ENCODE measurements at regions not wholly inside any gene's neighbourhood (a gene's known extent, or its start where the extent isn't known, plus 50 kb on each side); places are given as distances from the start of the nearest gene placed in this dataset.

DNA sequence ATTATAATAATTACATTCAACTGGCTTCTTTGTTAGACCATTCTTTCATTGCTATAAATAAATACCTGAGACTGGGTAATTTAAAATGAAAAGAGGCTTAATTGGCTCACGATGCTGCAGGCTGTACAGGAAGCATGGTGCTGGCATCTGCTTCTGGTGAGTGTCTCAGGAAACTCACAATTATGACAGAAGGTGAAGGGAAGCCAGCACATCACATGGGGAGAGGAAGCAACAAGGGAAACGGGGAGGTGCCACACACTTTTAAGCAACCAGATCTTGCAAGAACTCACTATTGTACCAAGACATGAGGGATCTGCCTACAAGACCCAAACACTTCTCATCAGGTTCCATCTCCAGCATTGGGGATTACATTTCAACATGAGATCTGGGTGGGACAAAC is 413.1 kb upstream of the ARRDC4 start:
- Histone ChIP-seq H2BK15ac (ENCODE audit: low read length) (no peak overlapping the region), H3K14ac (ENCODE audit: low read length) (no peak overlapping the region), H3K27me3 (ENCODE audit: control insufficient read depth in 3 of 3, insufficient read depth in 3 of 3, low read depth in 1 of 3, low read length in 3 of 3) (no peaks in the 10 kb centered on the region), H3K23ac (ENCODE audit: low read depth, low read length, poor library complexity) (no peak overlapping the region), H4K91ac (ENCODE audit: low read depth, low read length, poor library complexity) (no peak overlapping the region), H2BK5ac (ENCODE audit: low read length) (no peak overlapping the region), H4K8ac (ENCODE audit: low read depth, low read length) (no peak overlapping the region), H3K4ac (ENCODE audit: low read length) (no peak overlapping the region), H2AK5ac (ENCODE audit: low read depth, low read length) (no peak overlapping the region), H3K9me3 (replicated peaks in 1 of 2; ENCODE audit: control insufficient read depth in 2 of 2, insufficient read depth in 1 of 2, low read depth in 1 of 2, low read length in 2 of 2) (peaks cover 0 to 2% of the 10 kb centered on the region in 2 donors), H2BK120ac (ENCODE audit: low read depth, low read length) (no peak overlapping the region), H3K36me3 (replicated peaks in 1 of 2; ENCODE audit: control insufficient read depth in 2 of 2, insufficient read depth in 2 of 2, low read length in 2 of 2) (no peaks in the 10 kb centered on the region), H3K18ac (ENCODE audit: low read length) (no peak overlapping the region), H3K79me1 (ENCODE audit: low read depth, low read length) (no peaks in the 10 kb centered on the region), H3K4me1 (ENCODE audit: control insufficient read depth in 2 of 2, insufficient read depth in 1 of 2, low read depth in 1 of 2, low read length in 2 of 2) (no peaks in the 10 kb centered on the region), H3K4me2 (ENCODE audit: insufficient read depth, low read length, poor library complexity, severe bottlenecking) (no peak overlapping the region), H3K4me3 (ENCODE audit: low read length in 2 of 2) (no peak overlapping the region), H3K9ac (ENCODE audit: low read depth, low read length, poor library complexity) (no peak overlapping the region), H2AFZ (ENCODE audit: low read length) (no peak overlapping the region), H3K27ac (replicated peaks; ENCODE audit: low read length) (no peak overlapping the region), H2BK12ac (ENCODE audit: low read length) (no peak overlapping the region)
- no CpG with 5 or more reads among the region's 2 CpGs for WGBS, 2 donors (ENCODE audit: extremely low coverage in 2 of 2, insufficient read length in 2 of 2, insufficient replicate concordance in 1 of 2)
- DNase-seq (ENCODE audit: low spot score): no peak

DNA sequence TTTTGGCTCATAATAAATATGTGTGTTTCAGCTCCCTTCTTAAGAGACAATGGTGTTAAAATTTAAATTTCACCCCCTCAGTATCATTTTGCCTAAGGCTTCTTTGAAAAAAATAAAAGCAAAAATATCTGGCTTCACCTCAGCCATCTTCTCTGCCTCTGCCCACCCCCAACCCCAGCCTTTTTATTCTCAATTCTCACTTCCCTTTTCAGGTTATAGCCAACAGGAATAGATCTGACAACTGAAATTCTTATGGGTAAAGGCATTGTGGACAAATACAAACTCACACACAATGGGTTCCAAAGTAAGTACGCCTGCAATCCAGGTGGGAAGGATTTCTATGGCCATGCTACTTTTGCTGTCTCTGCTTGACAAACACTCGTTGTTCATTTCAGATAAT is 399.0 kb upstream of the ARRDC4 start:
- Histone ChIP-seq H3K9ac (ENCODE audit: low read depth, low read length, poor library complexity) (no peak overlapping the region), H4K91ac (ENCODE audit: low read depth, low read length, poor library complexity) (no peak overlapping the region), H2BK15ac (ENCODE audit: low read length) (no peak overlapping the region), H3K36me3 (replicated peaks in 1 of 2; ENCODE audit: control insufficient read depth in 2 of 2, insufficient read depth in 2 of 2, low read length in 2 of 2) (no peaks in the 10 kb centered on the region), H2BK12ac (ENCODE audit: low read length) (no peak overlapping the region), H3K27ac (replicated peaks; ENCODE audit: low read length) (no peak overlapping the region), H4K8ac (ENCODE audit: low read depth, low read length) (no peak overlapping the region), H2AFZ (ENCODE audit: low read length) (no peak overlapping the region), H3K79me1 (ENCODE audit: low read depth, low read length) (no peaks in the 10 kb centered on the region), H3K23ac (ENCODE audit: low read depth, low read length, poor library complexity) (no peak overlapping the region), H3K4me1 (ENCODE audit: control insufficient read depth in 2 of 2, insufficient read depth in 1 of 2, low read depth in 1 of 2, low read length in 2 of 2) (no peaks in the 10 kb centered on the region), H3K4me3 (ENCODE audit: low read length in 2 of 2) (no peak overlapping the region), H3K4ac (ENCODE audit: low read length) (no peak overlapping the region), H3K18ac (ENCODE audit: low read length) (no peak overlapping the region), H3K4me2 (ENCODE audit: insufficient read depth, low read length, poor library complexity, severe bottlenecking) (no peak overlapping the region), H2BK120ac (ENCODE audit: low read depth, low read length) (no peak overlapping the region), H3K14ac (ENCODE audit: low read length) (no peak overlapping the region), H2AK5ac (ENCODE audit: low read depth, low read length) (no peak overlapping the region), H2BK5ac (ENCODE audit: low read length) (no peak overlapping the region), H3K9me3 (replicated peaks in 1 of 2; ENCODE audit: control insufficient read depth in 2 of 2, insufficient read depth in 1 of 2, low read depth in 1 of 2, low read length in 2 of 2) (no peaks in the 10 kb centered on the region), H3K27me3 (ENCODE audit: control insufficient read depth in 3 of 3, insufficient read depth in 3 of 3, low read depth in 1 of 3, low read length in 3 of 3) (no peaks in the 10 kb centered on the region)
- no CpG with 5 or more reads among the region's 2 CpGs for WGBS, 2 donors (ENCODE audit: extremely low coverage in 2 of 2, insufficient read length in 2 of 2, insufficient replicate concordance in 1 of 2)
- DNase-seq (ENCODE audit: low spot score): no peak

DNA sequence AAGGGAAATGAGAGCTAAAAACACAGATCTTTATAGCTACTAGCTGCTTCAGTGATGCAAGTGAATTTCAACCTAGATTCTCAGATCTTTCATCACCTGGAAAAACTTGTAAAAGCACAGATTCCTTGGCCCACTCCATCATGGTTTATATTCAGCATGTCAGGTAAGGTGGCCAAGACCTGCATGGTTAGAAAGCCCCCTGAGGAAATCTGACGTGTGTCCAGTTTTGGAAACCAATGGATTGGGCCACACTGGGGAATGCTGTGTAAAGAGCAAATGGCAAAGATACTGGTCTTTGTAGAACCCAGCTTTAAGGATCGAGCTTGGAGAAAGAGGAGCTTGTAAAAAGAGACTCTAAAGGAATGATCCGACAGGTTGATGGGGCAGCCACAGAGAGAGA is 397.0 kb upstream of the ARRDC4 start:
- DNase-seq (ENCODE audit: low spot score): no peak
- Histone ChIP-seq H3K27me3 (ENCODE audit: control insufficient read depth in 3 of 3, insufficient read depth in 3 of 3, low read depth in 1 of 3, low read length in 3 of 3) (no peaks in the 10 kb centered on the region), H3K9me3 (replicated peaks in 1 of 2; ENCODE audit: control insufficient read depth in 2 of 2, insufficient read depth in 1 of 2, low read depth in 1 of 2, low read length in 2 of 2) (no peaks in the 10 kb centered on the region), H2AK5ac (ENCODE audit: low read depth, low read length) (no peak overlapping the region), H2BK12ac (ENCODE audit: low read length) (no peak overlapping the region), H3K4me3 (ENCODE audit: low read length in 2 of 2) (no peak overlapping the region), H4K8ac (ENCODE audit: low read depth, low read length) (no peak overlapping the region), H2BK120ac (ENCODE audit: low read depth, low read length) (no peak overlapping the region), H3K27ac (replicated peaks; ENCODE audit: low read length) (no peak overlapping the region), H3K9ac (ENCODE audit: low read depth, low read length, poor library complexity) (no peak overlapping the region), H3K18ac (ENCODE audit: low read length) (no peak overlapping the region), H3K23ac (ENCODE audit: low read depth, low read length, poor library complexity) (no peak overlapping the region), H3K4me1 (ENCODE audit: control insufficient read depth in 2 of 2, insufficient read depth in 1 of 2, low read depth in 1 of 2, low read length in 2 of 2) (no peaks in the 10 kb centered on the region), H3K36me3 (replicated peaks in 1 of 2; ENCODE audit: control insufficient read depth in 2 of 2, insufficient read depth in 2 of 2, low read length in 2 of 2) (no peaks in the 10 kb centered on the region), H3K4me2 (ENCODE audit: insufficient read depth, low read length, poor library complexity, severe bottlenecking) (no peak overlapping the region), H3K14ac (ENCODE audit: low read length) (no peak overlapping the region), H4K91ac (ENCODE audit: low read depth, low read length, poor library complexity) (no peak overlapping the region), H2AFZ (ENCODE audit: low read length) (no peak overlapping the region), H2BK15ac (ENCODE audit: low read length) (no peak overlapping the region), H2BK5ac (ENCODE audit: low read length) (no peak overlapping the region), H3K79me1 (ENCODE audit: low read depth, low read length) (no peaks in the 10 kb centered on the region), H3K4ac (ENCODE audit: low read length) (no peak overlapping the region)
- no CpG with 5 or more reads among the region's 3 CpGs for WGBS, 2 donors (ENCODE audit: extremely low coverage in 2 of 2, insufficient read length in 2 of 2, insufficient replicate concordance in 1 of 2)

DNA sequence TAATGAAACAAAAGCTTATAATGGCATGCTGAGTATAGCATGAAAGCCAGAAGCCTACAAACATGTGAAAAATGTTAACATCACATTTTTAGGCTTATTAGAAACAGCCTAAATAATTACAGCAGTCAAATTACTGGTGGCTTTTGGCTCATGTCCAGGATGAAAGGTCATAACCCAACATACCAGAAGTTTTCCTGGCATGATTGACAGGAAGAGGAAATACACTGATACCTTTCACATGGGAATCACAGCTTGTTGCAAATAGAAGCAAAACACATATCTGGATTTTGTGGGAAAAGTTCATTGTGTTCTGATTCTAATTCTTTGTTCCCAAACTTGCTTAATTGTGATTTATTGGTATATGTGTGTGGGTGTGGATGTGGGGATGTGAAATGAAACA is 393.5 kb upstream of the ARRDC4 start:
- Histone ChIP-seq H2BK120ac (ENCODE audit: low read depth, low read length) (no peak overlapping the region), H2BK12ac (ENCODE audit: low read length) (no peak overlapping the region), H3K4me2 (ENCODE audit: insufficient read depth, low read length, poor library complexity, severe bottlenecking) (no peak overlapping the region), H3K27ac (replicated peaks; ENCODE audit: low read length) (no peak overlapping the region), H2BK5ac (ENCODE audit: low read length) (no peak overlapping the region), H3K4me1 (ENCODE audit: control insufficient read depth in 2 of 2, insufficient read depth in 1 of 2, low read depth in 1 of 2, low read length in 2 of 2) (no peaks in the 10 kb centered on the region), H3K9me3 (replicated peaks in 1 of 2; ENCODE audit: control insufficient read depth in 2 of 2, insufficient read depth in 1 of 2, low read depth in 1 of 2, low read length in 2 of 2) (no peaks in the 10 kb centered on the region), H2AFZ (ENCODE audit: low read length) (no peak overlapping the region), H3K27me3 (ENCODE audit: control insufficient read depth in 3 of 3, insufficient read depth in 3 of 3, low read depth in 1 of 3, low read length in 3 of 3) (no peaks in the 10 kb centered on the region), H3K18ac (ENCODE audit: low read length) (no peak overlapping the region), H2BK15ac (ENCODE audit: low read length) (no peak overlapping the region), H3K14ac (ENCODE audit: low read length) (no peak overlapping the region), H3K36me3 (replicated peaks in 1 of 2; ENCODE audit: control insufficient read depth in 2 of 2, insufficient read depth in 2 of 2, low read length in 2 of 2) (no peaks in the 10 kb centered on the region), H3K23ac (ENCODE audit: low read depth, low read length, poor library complexity) (no peak overlapping the region), H3K9ac (ENCODE audit: low read depth, low read length, poor library complexity) (no peak overlapping the region), H3K79me1 (ENCODE audit: low read depth, low read length) (no peaks in the 10 kb centered on the region), H3K4ac (ENCODE audit: low read length) (no peak overlapping the region), H4K8ac (ENCODE audit: low read depth, low read length) (no peak overlapping the region), H4K91ac (ENCODE audit: low read depth, low read length, poor library complexity) (no peak overlapping the region), H2AK5ac (ENCODE audit: low read depth, low read length) (no peak overlapping the region), H3K4me3 (ENCODE audit: low read length in 2 of 2) (no peak overlapping the region)
- DNase-seq (ENCODE audit: low spot score): no peak
